ENCODE measurements at regions not wholly inside any gene's neighbourhood (a gene's known extent, or its start where the extent isn't known, plus 50 kb on each side); places are given as distances from the start of the nearest gene placed in this dataset.
A peak's percentile ranks its signal among the peaks of the same experiment; 100 is the strongest.

- intact Hi-C loops (cut with micrococcal nuclease) (loop anchor here (10.0 kb wide), 1 partner anchor 276 kb away; no protein-coding TSS in a partner anchor), in situ Hi-C loops (cut with MboI) (no loop called here)
- FAIRE-seq: no peak
- H3K4me3 ChIP-seq: no peak overlapping the region
- peak in 2 of 4 experiments; percentile 11 to 30 for DNase-seq (ENCODE audit: extremely low read depth in 1 of 4, low spot score in 3 of 4)
- no peak for TF ChIP-seq ADNP (tag; IDR thresholded peaks at IDR 0.05)
- 0 out of 4 replicates have a peak, but pooled peaks of 1 of the 2 experiments have one; percentile 30 for TF ChIP-seq RAD21 (CRISPR knock-in tag; conservative IDR thresholded peaks at IDR 0.05 in 1 of 2, IDR thresholded peaks at IDR 0.05 in 1 of 2)
- TF ChIP-seq CTCF (IDR thresholded peaks at IDR 0.05 in 2 of 3, conservative IDR thresholded peaks at IDR 0.05 in 1 of 3; ENCODE audit: insufficient read depth in 2 of 3, low read depth in 1 of 3, low read length in 3 of 3): peak; percentile 17 to 47 (median 43); a peak in 5 of 6 replicates
- H3K9ac ChIP-seq (ENCODE audit: insufficient read depth in 1 of 2, low read depth in 2 of 2, low read length in 2 of 2): no peak overlapping the region
- no peaks in the 10 kb centered on the region for H3K4me1 ChIP-seq (replicated peaks in 1 of 2; ENCODE audit: control insufficient read depth in 2 of 2, insufficient read depth in 2 of 2, low read length in 2 of 2)
- POLR2A ChIA-PET: no interaction called here
- H3K4me2 ChIP-seq (ENCODE audit: insufficient read depth, low read length): no peak overlapping the region
- no peak for ATAC-seq
- no peaks in the 10 kb centered on the region for H3K9me1 ChIP-seq (ENCODE audit: control insufficient read depth, insufficient read depth, low read length)
- H3K27me3 ChIP-seq (ENCODE audit: control insufficient read depth in 2 of 2, insufficient read depth in 2 of 2, low read length in 2 of 2): no peaks in the 10 kb centered on the region
- H3K27ac ChIP-seq (ENCODE audit: extremely low read depth, low read depth, low read length): no peak overlapping the region
- no peak overlapping the region for H2AFZ ChIP-seq (ENCODE audit: low read depth, low read length)
- BruUV-seq (replicated peaks): no TSS peak
- H4K20me1 ChIP-seq (replicated peaks; ENCODE audit: control insufficient read depth, insufficient read depth, low read length): no peaks in the 10 kb centered on the region
- H3K79me2 ChIP-seq (ENCODE audit: control insufficient read depth, insufficient read depth, low read length): no peaks in the 10 kb centered on the region
- no peaks in the 10 kb centered on the region for H3K36me3 ChIP-seq (ENCODE audit: control insufficient read depth, insufficient read depth, low read length)
- CTCF ChIA-PET (ENCODE audit: low intra/inter-chr PET ratio): no interaction called here
- 0% methylated on average over 5 of the region's 5 CpGs for WGBS (ENCODE audit: insufficient coverage, low coverage, missing lambda C conversion rate)
- H3K9me3 ChIP-seq (replicated peaks; ENCODE audit: control insufficient read depth, insufficient read depth, low read depth, low read length): no peaks in the 10 kb centered on the region; the same call in 1 of the 2 replicates
Measured at GRCh38 chr4:129641179-129641578, 545.2 kb downstream of the C4orf33 start.

GRCh38 chr4:129645461-129645860 is 549.5 kb downstream of the C4orf33 start:
- in situ Hi-C loops (cut with MboI) (no loop called here), intact Hi-C loops (cut with micrococcal nuclease) (loop anchor here (10.0 kb wide), 1 partner anchor 281 kb away; no protein-coding TSS in a partner anchor)
- CTCF ChIA-PET (ENCODE audit: low intra/inter-chr PET ratio): no interaction called here
- no peak for TF ChIP-seq SIRT6 (IDR thresholded peaks at IDR 0.05; ENCODE audit: low read depth, low read length)
- TF ChIP-seq RBFOX2 (IDR thresholded peaks at IDR 0.05; ENCODE audit: low read depth, low read length): no peak
- no peak for TF ChIP-seq ARNT (IDR thresholded peaks at IDR 0.05)
- TF ChIP-seq ZNF766 (CRISPR knock-in tag; conservative IDR thresholded peaks at IDR 0.05): no peak
- TF ChIP-seq ILK (tag; IDR thresholded peaks at IDR 0.05; ENCODE audit: borderline replicate concordance, low read depth): no peak
- no peak for TF ChIP-seq MNT (conservative IDR thresholded peaks at IDR 0.05)
- TF ChIP-seq IRF1 (CRISPR knock-in tag; IDR thresholded peaks at IDR 0.05; ENCODE audit: borderline replicate concordance): no peak
- no peak for TF ChIP-seq L3MBTL2 (IDR thresholded peaks at IDR 0.05)
- no peak for TF ChIP-seq SMARCA5 (IDR thresholded peaks at IDR 0.05)

More at GRCh38 chr4:129645461-129645860, 549.5 kb downstream of the C4orf33 start:
- ATAC-seq: no peak
- 5% methylated on average over 3 of the region's 3 CpGs for WGBS (ENCODE audit: insufficient coverage, low coverage, missing lambda C conversion rate)
- Histone ChIP-seq H2AFZ (ENCODE audit: low read depth, low read length) (no peak overlapping the region), H3K79me2 (ENCODE audit: control insufficient read depth, insufficient read depth, low read length) (no peaks in the 10 kb centered on the region), H3K4me3 (no peak overlapping the region), H3K9ac (ENCODE audit: insufficient read depth in 1 of 2, low read depth in 2 of 2, low read length in 2 of 2) (no peak overlapping the region), H3K36me3 (ENCODE audit: control insufficient read depth, insufficient read depth, low read length) (no peaks in the 10 kb centered on the region), H3K27me3 (ENCODE audit: control insufficient read depth in 2 of 2, insufficient read depth in 2 of 2, low read length in 2 of 2) (no peaks in the 10 kb centered on the region), H3K4me2 (ENCODE audit: insufficient read depth, low read length) (no peak overlapping the region), H3K27ac (ENCODE audit: extremely low read depth, low read depth, low read length) (no peak overlapping the region), H3K9me1 (ENCODE audit: control insufficient read depth, insufficient read depth, low read length) (no peaks in the 10 kb centered on the region), H3K4me1 (replicated peaks in 1 of 2; ENCODE audit: control insufficient read depth in 2 of 2, insufficient read depth in 2 of 2, low read length in 2 of 2) (no peaks in the 10 kb centered on the region), H3K9me3 (replicated peaks; ENCODE audit: control insufficient read depth, insufficient read depth, low read depth, low read length) (no peaks in the 10 kb centered on the region; the same call in 1 of the 2 replicates), H4K20me1 (replicated peaks; ENCODE audit: control insufficient read depth, insufficient read depth, low read length) (no peaks in the 10 kb centered on the region)
- POLR2A ChIA-PET: no interaction called here
- no TSS peak for BruUV-seq (replicated peaks)
- no peak for FAIRE-seq
- DNase-seq (ENCODE audit: extremely low read depth in 1 of 4, low spot score in 3 of 4): no peak
